Vagina (tissue), 2 donors: ENCODE measurements at regions not wholly inside any gene's neighbourhood (a gene's known extent, or its start where the extent isn't known, plus 50 kb on each side); places are given as distances from the start of the nearest gene placed in this dataset.

Experiments used
- DNase-seq, 2 donors: peaks; one replicate each; pipeline ENCODE4 v3.0.0-alpha.2; 2017; ENCODE audit errors: extremely low spot score in 2 of 2
- H3K27ac ChIP-seq: fragments of 200-600 bp; sonication (generic); one replicate; pipeline ENCODE4 v1.5.1; 2019
- H3K27me3 ChIP-seq: fragments of 200-600 bp; sonication (generic); one replicate; pipeline ENCODE4 v1.5.1; 2019
- H3K36me3 ChIP-seq, 2 donors: fragments of 200-600 bp; sonication (generic); one replicate each; pipeline ENCODE4 v1.5.1; 2017 to 2019
- H3K4me1 ChIP-seq: fragments of 200-600 bp; sonication (generic); one replicate; pipeline ENCODE4 v1.5.1; 2019
- H3K4me3 ChIP-seq, 2 donors: fragments of 200-600 bp; sonication (generic); 1 replicate in 1 of 2; 2 replicates in 1 of 2; pipeline ENCODE4 v1.5.1; 2016 to 2019
- H3K9me3 ChIP-seq: fragments of 200-600 bp; sonication (generic); one replicate; pipeline ENCODE4 v1.5.1; 2019
- POLR2A ChIP-seq, 2 donors: fragments of 450-650 bp; IDR thresholded peaks; one replicate each; pipeline ENCODE4 v1.6.1; 2017; ENCODE audit warnings: antibody characterized with exemption in 2 of 2, mild to moderate bottlenecking in 2 of 2, moderate library complexity in 2 of 2
- POLR2AphosphoS5 ChIP-seq, 2 donors: sonication (generic); formaldehyde crosslinking; IDR thresholded peaks; one replicate each; pipeline ENCODE4 v1.9.0; 2017; ENCODE audit warnings: antibody characterized with exemption in 2 of 2, mild to moderate bottlenecking in 2 of 2, low read depth in 1 of 2; ENCODE audit not compliant: insufficient read depth in 1 of 2
- intact Hi-C: fragments of 100-400 bp; cut with DNase I; formaldehyde crosslinking; loops from one replicate; pipeline ENCODE4 v1.15.1; 2023
- TF ChIP-seq, protein P1 (sequence below), 3 experiments: fragments of 450-650 bp in 2 of 3; fragments of 200-600 bp in 1 of 3; sonication (generic) in 1 of 3; IDR thresholded peaks; one replicate each; pipeline ENCODE4 v1.5.1; 2017 to 2019; ENCODE audit warnings: antibody characterized with exemption in 3 of 3, mild to moderate bottlenecking in 2 of 3, moderate library complexity in 2 of 3

GRCh38 chr22:49589301-49589700, 238.4 kb downstream of the BRD1 start:
- TF ChIP-seq POLR2A (IDR thresholded peaks at IDR 0.05) (no peak), POLR2AphosphoS5 (IDR thresholded peaks at IDR 0.05; ENCODE audit: insufficient read depth in 1 of 2, low read depth in 1 of 2) (no peak)
- TF ChIP-seq, protein P1, sequence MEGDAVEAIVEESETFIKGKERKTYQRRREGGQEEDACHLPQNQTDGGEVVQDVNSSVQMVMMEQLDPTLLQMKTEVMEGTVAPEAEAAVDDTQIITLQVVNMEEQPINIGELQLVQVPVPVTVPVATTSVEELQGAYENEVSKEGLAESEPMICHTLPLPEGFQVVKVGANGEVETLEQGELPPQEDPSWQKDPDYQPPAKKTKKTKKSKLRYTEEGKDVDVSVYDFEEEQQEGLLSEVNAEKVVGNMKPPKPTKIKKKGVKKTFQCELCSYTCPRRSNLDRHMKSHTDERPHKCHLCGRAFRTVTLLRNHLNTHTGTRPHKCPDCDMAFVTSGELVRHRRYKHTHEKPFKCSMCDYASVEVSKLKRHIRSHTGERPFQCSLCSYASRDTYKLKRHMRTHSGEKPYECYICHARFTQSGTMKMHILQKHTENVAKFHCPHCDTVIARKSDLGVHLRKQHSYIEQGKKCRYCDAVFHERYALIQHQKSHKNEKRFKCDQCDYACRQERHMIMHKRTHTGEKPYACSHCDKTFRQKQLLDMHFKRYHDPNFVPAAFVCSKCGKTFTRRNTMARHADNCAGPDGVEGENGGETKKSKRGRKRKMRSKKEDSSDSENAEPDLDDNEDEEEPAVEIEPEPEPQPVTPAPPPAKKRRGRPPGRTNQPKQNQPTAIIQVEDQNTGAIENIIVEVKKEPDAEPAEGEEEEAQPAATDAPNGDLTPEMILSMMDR (IDR thresholded peaks at IDR 0.05), result no peak
- Histone ChIP-seq H3K27ac (no peak overlapping the region), H3K9me3 (no peaks in the 10 kb centered on the region), H3K27me3 (no peaks in the 10 kb centered on the region), H3K4me3 (no peak overlapping the region), H3K36me3 (no peaks in the 10 kb centered on the region), H3K4me1 (no peaks in the 10 kb centered on the region)
- DNase-seq, result no peak
- intact Hi-C loops, result no loop called here

DNA sequence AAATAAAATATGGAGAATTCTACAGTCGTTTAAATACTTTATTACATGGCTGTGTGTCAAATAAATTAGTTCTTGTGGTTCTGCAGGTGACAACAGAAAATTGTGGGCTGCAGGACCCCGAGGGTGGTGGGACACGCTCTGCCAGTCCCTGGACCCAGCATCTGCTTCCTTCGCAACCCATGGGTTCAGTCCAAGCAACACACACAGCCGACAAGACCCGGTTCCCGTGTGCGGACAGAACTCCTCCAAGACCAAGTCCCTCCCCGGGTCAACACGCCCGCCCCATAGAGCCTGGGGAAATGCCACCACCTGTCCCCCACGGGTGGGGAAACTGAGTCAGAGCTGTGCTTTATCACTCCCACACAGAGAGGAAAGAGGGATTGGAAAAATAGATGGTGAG, 238.9 kb downstream of the BRD1 start:
- DNase-seq, result no peak
- TF ChIP-seq, protein P1 (IDR thresholded peaks at IDR 0.05), result no peak
- TF ChIP-seq POLR2A (IDR thresholded peaks at IDR 0.05) (no peak), POLR2AphosphoS5 (IDR thresholded peaks at IDR 0.05; ENCODE audit: insufficient read depth in 1 of 2, low read depth in 1 of 2) (no peak)
- H3K4me3 ChIP-seq, result no peak overlapping the region
- H3K9me3 ChIP-seq, result no peaks in the 10 kb centered on the region
- no peak overlapping the region for H3K27ac ChIP-seq
- H3K36me3 ChIP-seq, result no peaks in the 10 kb centered on the region
- intact Hi-C loops, result no loop called here
- no peaks in the 10 kb centered on the region for H3K4me1 ChIP-seq
- no peaks in the 10 kb centered on the region for H3K27me3 ChIP-seq

GRCh38 chr22:49587987-49588386, 239.7 kb downstream of the BRD1 start:
- no peak for TF ChIP-seq POLR2AphosphoS5 (IDR thresholded peaks at IDR 0.05; ENCODE audit: insufficient read depth in 1 of 2, low read depth in 1 of 2)
- TF ChIP-seq POLR2A (IDR thresholded peaks at IDR 0.05), result no peak
- TF ChIP-seq, protein P1 (IDR thresholded peaks at IDR 0.05), result no peak
- no peaks in the 10 kb centered on the region for H3K9me3 ChIP-seq
- H3K27ac ChIP-seq, result no peak overlapping the region
- H3K36me3 ChIP-seq, result no peaks in the 10 kb centered on the region
- intact Hi-C loops, result no loop called here
- no peaks in the 10 kb centered on the region for H3K27me3 ChIP-seq
- no peak overlapping the region for H3K4me3 ChIP-seq
- H3K4me1 ChIP-seq, result no peaks in the 10 kb centered on the region
- DNase-seq, result no peak

DNA sequence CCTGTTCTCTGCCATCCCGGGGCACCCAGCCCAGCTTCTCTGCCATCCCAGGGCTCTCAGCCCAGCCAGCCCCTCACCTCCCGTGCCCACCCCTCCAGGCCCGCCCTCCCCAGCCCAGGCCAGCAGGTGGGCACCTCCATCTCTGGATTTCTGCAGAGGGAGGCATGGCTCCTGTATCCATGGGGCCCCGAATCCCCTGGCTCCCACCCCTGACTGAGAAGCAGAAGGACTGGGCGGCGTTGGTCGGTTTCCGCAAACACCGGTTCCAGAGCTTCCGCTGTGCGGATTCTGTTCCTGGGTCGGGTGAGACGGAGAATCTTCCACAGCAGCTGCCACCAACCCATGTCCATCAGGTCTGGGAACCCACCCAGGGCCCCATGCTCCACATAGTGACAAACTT, 240.3 kb downstream of the BRD1 start:
- no peaks in the 10 kb centered on the region for H3K4me1 ChIP-seq
- no peak for DNase-seq
- H3K9me3 ChIP-seq, result no peaks in the 10 kb centered on the region
- H3K4me3 ChIP-seq, result no peak overlapping the region
- TF ChIP-seq POLR2AphosphoS5 (IDR thresholded peaks at IDR 0.05; ENCODE audit: insufficient read depth in 1 of 2, low read depth in 1 of 2), result no peak
- no peak for TF ChIP-seq POLR2A (IDR thresholded peaks at IDR 0.05)
- TF ChIP-seq, protein P1 (IDR thresholded peaks at IDR 0.05), result no peak
- no peak overlapping the region for H3K27ac ChIP-seq
- no peaks in the 10 kb centered on the region for H3K27me3 ChIP-seq
- intact Hi-C loops, result no loop called here
- no peaks in the 10 kb centered on the region for H3K36me3 ChIP-seq

DNA sequence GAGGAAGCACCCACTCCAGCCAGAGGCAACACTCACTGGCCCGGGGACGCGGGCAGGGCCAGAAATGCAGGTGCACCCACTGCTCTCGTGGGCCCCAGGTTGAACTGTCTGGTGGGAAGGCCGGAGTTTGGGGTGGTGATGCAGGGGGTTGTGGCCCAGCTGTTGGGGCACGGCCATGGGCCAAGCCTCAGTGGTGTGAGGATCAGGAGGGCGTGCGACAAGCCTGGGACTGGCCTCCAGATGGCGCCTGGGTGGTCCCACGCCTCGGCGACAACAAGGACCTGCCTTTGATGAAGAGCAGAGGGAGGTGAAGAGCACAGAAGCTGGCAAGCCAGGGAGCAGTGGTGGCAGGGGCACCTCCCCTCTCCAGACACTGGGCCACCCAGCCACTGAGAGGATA, 240.8 kb downstream of the BRD1 start:
- DNase-seq, result no peak
- Histone ChIP-seq H3K27ac (no peak overlapping the region), H3K4me3 (no peak overlapping the region), H3K27me3 (no peaks in the 10 kb centered on the region), H3K36me3 (no peaks in the 10 kb centered on the region), H3K9me3 (no peaks in the 10 kb centered on the region), H3K4me1 (no peaks in the 10 kb centered on the region)
- TF ChIP-seq POLR2A (IDR thresholded peaks at IDR 0.05) (no peak), POLR2AphosphoS5 (IDR thresholded peaks at IDR 0.05; ENCODE audit: insufficient read depth in 1 of 2, low read depth in 1 of 2) (no peak)
- TF ChIP-seq, protein P1 (IDR thresholded peaks at IDR 0.05), result no peak
- intact Hi-C loops, result no loop called here
